ENCODE measurements at regions not wholly inside any gene's neighbourhood (a gene's known extent, or its start where the extent isn't known, plus 50 kb on each side); places are given as distances from the start of the nearest gene placed in this dataset.
A peak's percentile ranks its signal among the peaks of the same experiment; 100 is the strongest.
"Not testable (repeated sequence)": the region's sequence is repeated elsewhere in the genome, so short reads cannot be mapped to it uniquely, and the experiment has no call there.

GRCh38 chr4:184907216-184907615 is 81.4 kb upstream of the ACSL1 start:
- DNase-seq (ENCODE audit: low read depth in 3 of 3), result no peak

DNA sequence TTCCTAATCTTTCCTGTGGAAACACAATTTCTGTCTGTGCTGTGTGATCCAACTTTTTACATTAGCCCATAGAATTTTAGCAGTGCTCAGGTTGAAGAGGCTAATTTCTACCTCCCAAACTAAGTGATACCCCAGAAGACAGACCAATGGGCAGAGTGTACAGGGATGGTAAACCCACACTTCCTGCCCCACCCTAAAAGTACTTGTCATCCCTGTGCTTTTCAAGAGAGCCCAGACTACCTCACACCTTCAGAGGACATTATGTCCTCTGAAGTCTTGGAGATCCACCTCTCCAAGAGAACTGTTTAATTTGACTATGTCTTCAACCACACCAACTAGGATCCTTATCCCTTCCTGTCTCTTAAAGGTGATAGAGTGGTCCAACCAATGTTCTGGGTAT is 82.0 kb upstream of the ACSL1 start:
- no peak for DNase-seq (ENCODE audit: low read depth in 3 of 3)

DNA sequence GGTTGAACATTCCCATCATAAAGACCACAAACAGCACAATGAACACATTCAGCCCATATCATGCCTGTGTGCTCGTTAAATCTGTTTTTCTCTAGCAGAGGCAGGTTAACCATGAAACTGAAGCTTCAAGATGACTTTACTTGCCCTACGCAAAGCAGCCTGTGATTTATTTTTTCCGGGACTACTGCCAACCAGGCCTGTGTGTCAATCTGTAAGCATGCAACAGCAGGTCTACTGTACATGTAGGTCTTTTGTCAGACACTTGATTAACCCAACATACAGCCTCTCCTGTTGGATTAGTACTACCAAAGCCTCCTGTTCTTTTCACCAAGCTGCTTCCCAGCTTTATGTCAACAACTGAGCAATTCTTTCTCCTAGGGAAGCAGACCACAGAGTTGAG is 85.5 kb upstream of the ACSL1 start:
- peak in 1 of 3 experiments; percentile 6 for DNase-seq (ENCODE audit: low read depth in 3 of 3)

DNA sequence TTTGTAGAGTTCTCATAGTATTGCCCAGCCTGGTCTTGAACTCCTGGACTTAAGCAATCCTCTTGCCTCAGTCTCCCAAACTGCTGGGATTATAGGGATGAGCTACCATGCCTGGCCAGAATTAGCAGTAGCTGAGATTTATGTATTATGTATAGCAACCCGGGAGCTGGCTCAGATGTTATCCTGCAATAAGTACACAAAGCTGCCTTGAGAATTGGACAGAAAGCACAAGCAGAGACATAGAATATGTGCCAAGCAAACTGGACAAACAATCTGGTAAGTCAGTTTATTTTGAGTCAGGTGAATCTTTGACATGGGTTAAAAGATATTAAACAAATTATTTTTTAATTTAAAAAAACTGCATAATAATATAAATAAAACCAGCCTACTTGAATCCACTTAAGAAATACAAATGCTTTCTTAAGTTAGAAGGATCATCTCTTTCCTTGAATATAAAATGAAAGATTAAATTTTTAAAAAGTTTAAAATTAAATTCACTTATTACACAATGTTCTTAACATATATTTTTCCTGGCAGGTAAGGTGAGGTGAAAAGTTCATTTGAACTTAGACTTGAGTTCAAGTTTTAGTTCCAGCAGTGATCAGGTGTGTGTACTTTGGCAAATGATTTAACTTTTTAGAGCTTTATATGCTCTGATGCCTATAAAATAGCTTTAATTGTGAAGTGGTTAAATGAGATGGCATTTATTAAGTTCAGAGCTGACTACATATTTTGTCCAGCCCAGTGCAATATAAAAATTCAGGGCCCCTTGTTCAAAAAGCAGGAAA is 87.8 kb upstream of the ACSL1 start:
- DNase-seq (ENCODE audit: low read depth in 3 of 3), result no peak

DNA sequence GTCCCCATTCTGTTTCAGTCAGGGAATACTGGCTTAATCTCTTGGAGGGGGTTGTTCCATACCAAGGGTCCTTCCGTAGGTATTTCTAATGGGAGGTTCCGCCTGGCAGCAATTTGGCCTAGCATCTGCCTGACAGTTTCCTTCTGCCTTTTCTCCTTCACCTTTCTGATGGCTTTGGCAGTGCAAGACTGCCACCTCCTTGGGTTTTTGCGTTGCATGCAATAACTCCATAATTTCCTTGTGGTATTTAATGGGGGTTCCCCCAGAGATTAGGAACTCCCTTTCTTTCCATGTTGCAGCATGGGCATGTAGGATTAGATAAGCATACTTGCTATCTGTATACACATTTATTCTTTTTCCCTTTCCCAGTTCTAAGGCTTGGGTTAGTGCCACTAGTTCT is 93.0 kb upstream of the ACSL1 start:
- DNase-seq (ENCODE audit: low read depth in 3 of 3), result not testable (repeated sequence)

DNA sequence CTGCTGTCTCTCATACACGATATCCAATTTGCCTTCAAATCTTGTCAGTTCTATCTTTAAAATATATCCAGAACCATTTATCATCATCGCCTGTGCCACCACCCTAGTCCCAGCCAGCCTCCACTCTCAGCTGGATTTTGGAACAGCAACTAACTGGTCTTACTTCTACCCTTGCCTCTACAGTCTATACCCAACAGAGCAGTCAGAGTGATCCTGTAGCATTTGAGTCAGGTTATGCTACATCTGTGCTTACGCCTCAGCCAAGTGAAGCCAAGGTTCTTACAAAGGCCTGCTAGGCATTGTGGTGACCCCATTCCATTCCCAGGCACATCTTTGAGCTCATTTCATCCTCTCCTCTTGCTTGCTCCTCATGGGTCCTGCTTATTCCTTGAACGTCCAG is 95.7 kb upstream of the ACSL1 start:
- DNase-seq (ENCODE audit: low read depth in 3 of 3), result no peak

DNA sequence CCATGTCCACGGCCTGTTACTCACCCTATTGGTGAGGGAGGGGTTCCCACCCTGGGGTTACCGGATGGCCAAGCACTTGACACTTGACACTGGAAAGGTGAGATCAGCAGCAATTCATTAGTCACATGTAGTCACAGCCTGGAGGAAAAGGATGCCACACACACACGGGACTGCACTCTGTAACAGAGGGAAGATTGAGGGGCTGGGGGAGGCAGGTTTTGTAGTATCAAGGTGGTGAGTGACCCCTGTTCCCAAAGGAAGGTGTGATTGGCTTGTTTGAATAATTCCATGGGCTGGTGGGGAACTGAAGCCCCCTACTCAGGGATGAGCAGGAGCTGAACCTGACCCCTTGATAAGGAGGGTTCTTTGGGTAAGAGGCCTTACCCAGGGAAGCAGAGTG is 96.0 kb upstream of the HELT start:
- no peak for DNase-seq (ENCODE audit: low read depth in 3 of 3)

DNA sequence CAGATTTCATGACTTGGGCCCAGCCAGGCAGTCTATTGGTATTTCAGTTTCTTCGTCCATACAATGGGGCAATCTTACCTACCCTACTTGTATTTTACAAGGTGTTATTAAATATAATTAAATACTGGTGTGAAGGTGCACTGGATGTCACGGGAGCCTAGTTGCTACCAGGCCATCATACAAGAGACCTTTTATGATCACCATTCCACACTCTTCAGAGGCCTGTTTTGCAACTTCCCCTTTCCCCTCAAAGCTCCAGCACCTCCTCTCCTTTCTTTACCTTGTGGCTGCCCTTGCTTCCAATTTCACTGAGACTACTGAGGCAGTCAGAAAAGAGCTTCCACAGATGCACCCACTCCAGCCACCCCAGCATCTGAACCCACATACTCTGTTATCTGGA is 93.8 kb upstream of the HELT start:
- DNase-seq (ENCODE audit: low read depth in 3 of 3), result no peak

GRCh38 chr4:184929476-184929875 is 88.8 kb upstream of the HELT start:
- DNase-seq (ENCODE audit: low read depth in 3 of 3), result no peak

GRCh38 chr4:184930026-184930425 is 88.3 kb upstream of the HELT start:
- DNase-seq (ENCODE audit: low read depth in 3 of 3), result no peak

DNA sequence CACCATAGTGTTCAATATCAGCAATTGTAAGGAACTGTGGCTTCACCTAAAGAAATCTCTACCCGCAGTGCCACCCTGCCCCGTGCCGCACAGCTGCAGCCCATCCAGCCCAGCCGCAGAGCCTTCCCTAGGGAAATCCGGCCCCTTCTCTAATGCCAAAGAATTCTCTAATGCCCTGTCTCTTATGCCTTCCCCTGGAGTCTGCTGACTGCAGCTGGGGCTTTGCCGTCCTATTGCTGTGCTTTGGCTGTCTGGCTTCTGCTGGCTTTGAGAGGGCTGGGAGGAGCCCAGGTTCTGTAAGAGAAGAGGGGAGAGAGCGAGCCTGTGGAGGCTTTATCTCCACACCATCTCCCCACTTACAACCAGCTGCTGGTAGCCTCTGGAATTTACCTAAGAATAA is 85.9 kb upstream of the HELT start:
- DNase-seq (ENCODE audit: low read depth in 3 of 3), result no peak

DNA sequence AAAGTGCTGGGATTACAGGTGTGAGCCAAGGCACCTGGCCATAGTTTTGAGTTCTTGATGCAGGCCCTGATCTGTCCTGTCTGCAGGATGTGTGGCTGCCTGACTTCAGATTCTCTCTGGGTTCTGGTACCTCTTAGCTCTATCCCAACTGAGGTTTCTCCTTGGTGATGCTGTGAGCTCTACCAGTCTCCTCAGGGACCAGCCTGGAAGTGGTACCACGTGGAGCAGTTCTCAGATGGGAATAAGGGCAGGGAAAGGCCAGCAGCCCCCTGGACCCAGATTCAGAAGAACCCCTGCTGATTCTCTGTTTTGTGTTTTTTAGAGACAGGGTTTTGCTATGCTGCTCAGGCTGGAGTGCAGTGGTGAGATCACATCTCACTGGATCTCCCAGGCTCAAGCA is 85.0 kb upstream of the HELT start:
- DNase-seq (ENCODE audit: low read depth in 3 of 3), result no peak

- no peak for DNase-seq (ENCODE audit: low read depth in 3 of 3)
Measured at GRCh38 chr4:184934184-184934583, 84.1 kb upstream of the HELT start.

GRCh38 chr4:184934961-184935360 is 83.3 kb upstream of the HELT start:
- no peak for DNase-seq (ENCODE audit: low read depth in 3 of 3)

DNA sequence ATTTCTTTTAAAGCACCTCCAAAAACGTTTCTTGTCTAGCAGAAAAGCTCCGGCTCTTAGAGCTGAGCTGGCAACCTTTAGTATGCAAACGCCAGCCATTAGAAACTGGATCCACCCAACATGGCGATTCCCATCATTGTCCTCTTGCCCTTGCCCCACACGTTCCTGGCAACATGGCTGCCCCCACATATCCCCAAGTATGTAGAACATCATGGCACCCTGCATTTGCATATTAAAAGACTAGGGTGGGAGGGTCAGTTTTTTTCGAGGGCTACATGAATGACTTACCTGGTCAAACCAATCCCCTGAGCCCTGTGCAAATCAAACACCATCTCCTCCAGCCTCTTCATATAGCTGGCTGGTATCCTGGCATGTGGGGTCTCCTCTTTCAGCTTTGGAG is 82.2 kb upstream of the HELT start:
- DNase-seq (ENCODE audit: low read depth in 3 of 3), result no peak

DNA sequence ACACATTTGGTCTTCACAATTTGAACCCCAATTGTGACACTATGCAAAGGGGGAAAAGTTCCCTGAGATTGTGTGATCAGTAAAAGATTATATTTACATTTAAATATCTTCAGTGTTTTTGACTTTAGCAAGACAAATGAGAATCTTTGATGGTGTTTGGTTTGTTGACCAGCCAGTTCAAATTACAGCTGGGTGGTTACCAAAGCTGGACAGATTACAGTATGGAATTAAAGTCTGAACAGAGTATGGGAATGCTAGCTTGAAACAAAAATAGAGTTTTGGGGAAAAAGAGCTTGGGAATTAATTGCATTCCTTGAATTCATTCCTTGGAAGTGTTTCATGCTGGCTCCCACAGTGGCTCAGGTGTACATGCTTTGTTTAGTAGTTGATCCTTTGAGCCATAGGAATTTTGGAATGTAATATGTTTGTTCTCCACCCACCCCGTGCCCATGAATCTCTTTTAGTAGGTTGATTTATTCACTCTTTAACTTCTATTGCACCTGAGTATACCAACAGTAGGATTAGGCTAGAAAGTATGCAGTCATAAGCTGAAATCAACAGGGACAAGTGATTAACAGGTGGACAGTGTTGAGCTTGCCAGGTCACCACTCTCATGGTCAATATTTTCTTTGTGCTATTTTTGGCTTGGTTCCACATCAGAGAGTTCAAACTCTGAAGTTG is 81.1 kb upstream of the HELT start:
- DNase-seq (ENCODE audit: low read depth in 3 of 3), result no peak

DNA sequence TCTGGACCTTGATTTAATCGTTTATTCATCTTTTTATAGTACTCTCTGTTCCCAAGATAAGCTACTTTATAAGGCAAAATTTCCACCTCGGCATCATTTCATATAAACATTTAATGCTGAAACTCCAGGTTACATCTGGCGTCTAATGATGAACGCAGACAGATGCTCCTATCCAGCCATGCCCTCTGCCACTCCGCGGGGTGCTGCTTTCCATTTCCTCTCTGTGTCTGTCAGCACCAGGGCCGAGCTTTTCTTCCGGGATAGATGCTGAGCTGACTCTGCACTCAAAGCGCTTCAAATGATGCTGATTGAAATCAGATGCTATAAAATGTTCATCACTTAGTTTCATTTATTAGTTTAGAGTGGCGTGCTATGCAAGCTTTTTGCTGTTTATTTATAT is 80.5 kb upstream of the HELT start:
- DNase-seq (ENCODE audit: low read depth in 3 of 3), result no peak

GRCh38 chr4:184938871-184939270 is 79.4 kb upstream of the HELT start:
- DNase-seq (ENCODE audit: low read depth in 3 of 3), result no peak

DNA sequence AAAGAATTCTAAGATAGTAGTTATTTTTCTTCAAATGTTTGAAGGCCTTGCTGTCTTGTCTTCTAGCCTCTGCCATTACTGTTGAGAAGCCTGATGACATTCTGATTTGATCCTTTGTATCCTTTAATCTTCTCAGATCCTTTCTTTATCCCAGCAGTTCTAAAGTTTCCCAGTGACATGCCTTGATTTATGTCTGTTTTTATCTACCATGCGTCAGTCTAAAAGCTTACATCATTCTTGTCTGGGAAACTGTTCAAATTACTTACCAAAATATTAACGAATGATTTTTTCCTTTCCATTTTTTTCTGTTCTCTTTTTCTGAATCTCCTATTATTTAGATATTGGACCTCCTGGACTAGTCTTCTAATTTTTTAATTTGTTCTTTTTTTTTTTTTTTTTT is 78.3 kb upstream of the HELT start:
- no peak for DNase-seq (ENCODE audit: low read depth in 3 of 3)

DNA sequence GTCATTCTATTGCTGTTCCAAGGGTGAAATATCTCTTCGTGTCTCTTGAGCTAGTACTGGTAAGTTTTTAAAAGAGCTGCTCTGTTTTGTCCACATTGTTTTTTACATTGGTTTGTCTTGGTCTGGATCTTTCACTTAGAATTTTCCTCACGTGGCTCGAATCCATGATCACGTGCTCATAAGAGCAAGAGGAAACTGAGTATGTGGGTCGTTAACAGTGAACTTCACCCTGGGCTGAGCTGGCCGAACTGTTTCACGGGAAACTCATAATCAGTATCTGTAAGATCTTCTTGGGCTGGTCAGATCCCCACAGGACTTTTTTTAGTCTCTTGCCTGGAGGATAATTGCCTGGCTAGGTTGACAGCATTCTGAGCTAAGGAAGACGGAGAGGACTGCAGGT is 77.8 kb upstream of the HELT start:
- no peak for DNase-seq (ENCODE audit: low read depth in 3 of 3)

DNA sequence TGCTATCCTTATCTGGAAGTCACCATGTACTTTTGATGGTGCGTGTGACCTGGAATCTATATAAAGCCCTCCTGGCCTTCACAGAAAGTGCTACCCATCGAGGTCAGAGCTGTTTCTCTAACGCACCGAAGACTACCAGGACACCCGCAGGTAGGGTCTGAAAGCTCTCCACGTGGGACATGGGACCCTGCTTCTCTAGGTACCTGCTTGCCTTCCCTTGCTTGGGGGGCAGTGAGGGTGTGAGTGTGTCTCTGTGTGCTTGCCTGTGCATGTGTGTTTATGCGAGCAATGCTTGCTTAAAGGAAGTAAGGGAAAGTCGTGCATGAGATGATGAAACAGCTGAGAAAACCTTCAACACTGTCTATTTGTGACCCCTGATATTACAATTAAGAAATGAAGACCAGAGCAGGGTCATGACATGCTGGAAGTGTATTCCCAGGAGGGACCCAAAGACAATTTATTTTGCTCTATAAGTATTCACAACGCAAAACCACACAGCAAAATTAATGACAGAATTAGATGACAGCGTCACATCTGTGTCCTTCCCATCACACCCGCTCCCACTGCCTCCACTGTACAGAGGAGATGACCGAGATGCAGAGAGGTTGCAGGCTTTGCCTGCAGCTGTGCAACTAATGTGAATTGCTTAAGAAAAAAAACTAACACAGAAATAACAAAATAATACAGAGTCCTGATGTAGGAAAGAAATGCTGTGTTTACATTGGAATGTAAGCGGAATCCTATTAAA is 76.4 kb upstream of the HELT start:
- no peak for DNase-seq (ENCODE audit: low read depth in 3 of 3)

DNA sequence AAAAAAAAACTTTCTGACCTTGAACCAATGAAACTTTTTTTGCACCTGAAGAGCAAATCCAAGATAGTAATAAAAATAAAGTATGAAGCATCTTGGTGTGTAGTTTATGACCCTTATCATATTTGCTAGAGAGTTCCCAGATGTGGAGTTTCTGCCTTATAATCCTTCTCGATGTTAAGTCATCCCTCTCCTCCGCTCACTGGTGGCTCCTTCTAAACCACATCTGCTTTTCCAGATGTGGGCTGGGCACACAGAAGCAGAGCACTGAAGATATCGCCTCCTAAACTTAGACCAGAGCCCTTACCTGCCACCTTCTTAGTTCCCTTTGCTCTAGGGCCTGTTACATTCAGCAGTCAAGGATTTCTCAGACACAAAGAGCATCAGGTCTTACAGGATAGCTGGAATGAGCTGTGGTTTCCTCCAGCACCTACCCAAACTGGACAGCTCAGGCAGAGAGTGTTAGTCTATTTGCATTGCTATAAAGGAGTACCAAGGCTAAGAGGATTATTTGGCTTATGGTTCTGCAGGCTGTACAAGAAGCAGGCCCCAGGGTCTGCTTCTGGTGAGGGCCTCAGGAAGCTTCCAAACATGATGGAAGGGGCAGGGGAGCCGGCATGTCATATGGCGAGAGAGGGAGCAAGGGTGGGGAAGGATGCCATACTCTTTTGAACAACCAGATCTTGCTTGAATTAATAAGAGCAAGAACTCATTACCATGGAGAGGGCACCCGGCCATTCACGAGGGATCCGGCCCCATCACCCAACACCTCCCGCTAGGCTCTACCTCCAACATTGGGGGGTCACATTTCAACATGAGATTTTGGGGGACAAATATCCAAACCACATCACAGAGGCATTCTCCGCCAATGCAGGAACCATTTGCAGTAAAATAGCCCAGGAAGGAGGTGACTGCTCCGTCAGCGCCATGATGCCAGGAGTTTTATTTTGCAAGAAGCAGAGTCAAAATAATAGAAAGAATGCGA is 75.6 kb upstream of the HELT start:
- no peak for DNase-seq (ENCODE audit: low read depth in 3 of 3)

Measured in stimulated activated CD4-positive, alpha-beta T cell treated with anti-CD3 and anti-CD28 coated beads, TNF-alpha, amount 100 ng/mL, for 24 hours (primary cell).